Hepatocyte (in vitro differentiated cells): ENCODE measurements at regions not wholly inside any gene's neighbourhood (a gene's known extent, or its start where the extent isn't known, plus 50 kb on each side); places are given as distances from the start of the nearest gene placed in this dataset.

Experiments
- DNase-seq: peaks from one replicate; pipeline ENCODE4 v3.0.0-alpha.2; 2016; ENCODE audit warnings: low spot score
- H2AFZ ChIP-seq: fragments of 200-600 bp; sonication (generic); 2 replicates; pipeline ENCODE4 v1.6.0; 2016; ENCODE audit warnings: antibody characterized with exemption, mild to moderate bottlenecking
- H3K27ac ChIP-seq: fragments of 200-600 bp; sonication (generic); 2 replicates; pipeline ENCODE4 v1.5.1; 2016; ENCODE audit warnings: mild to moderate bottlenecking
- H3K27me3 ChIP-seq: fragments of 200-600 bp; sonication (generic); 2 replicates; pipeline ENCODE4 v1.6.1; 2016
- H3K36me3 ChIP-seq: fragments of 200-600 bp; sonication (generic); replicated peaks from 2 replicates; pipeline ENCODE4 v1.5.1; 2016; ENCODE audit warnings: low read depth; ENCODE audit not compliant: insufficient read depth
- H3K4me1 ChIP-seq: fragments of 200-600 bp; sonication (generic); 2 replicates; pipeline ENCODE4 v1.5.1; 2016; ENCODE audit warnings: mild to moderate bottlenecking, moderate library complexity; ENCODE audit not compliant: insufficient read depth
- H3K4me2 ChIP-seq: fragments of 200-600 bp; sonication (generic); 2 replicates; pipeline ENCODE4 v1.6.0; 2016
- H3K4me3 ChIP-seq: fragments of 200-600 bp; sonication (generic); 2 replicates; pipeline ENCODE4 v1.5.1; 2016; ENCODE audit warnings: mild to moderate bottlenecking
- H3K79me2 ChIP-seq: fragments of 200-600 bp; sonication (generic); 2 replicates; pipeline ENCODE4 v1.6.0; 2017; ENCODE audit warnings: mild to moderate bottlenecking
- H3K9me2 ChIP-seq: fragments of 200-600 bp; sonication (generic); replicated peaks from 2 replicates; pipeline ENCODE4 v1.6.0; 2017; ENCODE audit warnings: mild to moderate bottlenecking; ENCODE audit not compliant: insufficient read depth
- H3K9me3 ChIP-seq: fragments of 200-600 bp; sonication (generic); 2 replicates; pipeline ENCODE4 v1.5.1; 2016; ENCODE audit warnings: low read depth, mild to moderate bottlenecking
- H4K20me1 ChIP-seq: fragments of 200-600 bp; sonication (generic); 2 replicates; pipeline ENCODE4 v1.6.0; 2016; ENCODE audit warnings: mild to moderate bottlenecking; ENCODE audit not compliant: insufficient read depth, poor library complexity, severe bottlenecking
- CTCF ChIP-seq: fragments of 200-600 bp; sonication (generic); IDR thresholded peaks from 2 replicates; pipeline ENCODE4 v1.5.1; 2016; ENCODE audit warnings: antibody characterized with exemption, mild to moderate bottlenecking; ENCODE audit not compliant: poor library complexity
- EZH2 ChIP-seq: fragments of 200-600 bp; sonication (generic); IDR thresholded peaks from 2 replicates; pipeline ENCODE4 v1.6.1; 2016; ENCODE audit warnings: antibody characterized with exemption, mild to moderate bottlenecking, borderline replicate concordance
- EZH2phosphoT487 ChIP-seq: fragments of 200-600 bp; sonication (generic); IDR thresholded peaks from one replicate; pipeline ENCODE4 v1.6.1; 2018; ENCODE audit warnings: antibody characterized with exemption, mild to moderate bottlenecking, low read depth, moderate library complexity; ENCODE audit not compliant: unreplicated experiment, severe bottlenecking
- WGBS: methylation state at CpG from one replicate; pipeline ENCODE4 v1.1.6; 2016; ENCODE audit warnings: low lambda C conversion rate; ENCODE audit errors: missing lambda C conversion rate; 5-methylcytosine and 5-hydroxymethylcytosine counted together

DNA sequence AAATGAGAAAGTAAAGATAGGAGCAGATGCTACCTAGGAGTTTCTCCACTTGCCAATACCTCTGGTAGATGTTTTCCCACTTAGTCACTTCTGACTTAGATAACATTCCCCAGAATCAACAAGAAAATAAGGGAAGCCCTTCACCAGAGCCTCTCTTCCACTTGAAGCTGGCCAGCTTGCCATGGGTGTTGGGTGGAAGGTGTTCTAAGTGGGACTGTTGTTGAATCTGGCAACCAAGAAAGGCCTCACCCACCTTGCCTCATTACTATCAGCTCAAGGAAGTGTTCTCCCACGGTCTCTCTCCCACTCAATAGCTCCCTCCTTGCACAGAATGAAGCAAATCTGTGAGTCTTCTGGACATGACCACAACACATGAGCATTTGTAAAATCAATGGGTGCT is 100.4 kb upstream of the REG3A start:
- Histone ChIP-seq H3K36me3 (no peaks in the 10 kb centered on the region), H3K4me2 (no peak overlapping the region), H3K9me2 (no peaks in the 10 kb centered on the region), H3K9me3 (no peaks in the 10 kb centered on the region), H3K27ac (no peak overlapping the region), H3K4me1 (no peaks in the 10 kb centered on the region), H2AFZ (no peak overlapping the region), H4K20me1 (no peaks in the 10 kb centered on the region), H3K27me3 (no peaks in the 10 kb centered on the region), H3K79me2 (no peaks in the 10 kb centered on the region), H3K4me3 (no peak overlapping the region)
- WGBS = 72% methylated on average over 1 of the region's 1 CpG
- no peak for DNase-seq
- no peak for TF ChIP-seq EZH2phosphoT487
- TF ChIP-seq CTCF = no peak

DNA sequence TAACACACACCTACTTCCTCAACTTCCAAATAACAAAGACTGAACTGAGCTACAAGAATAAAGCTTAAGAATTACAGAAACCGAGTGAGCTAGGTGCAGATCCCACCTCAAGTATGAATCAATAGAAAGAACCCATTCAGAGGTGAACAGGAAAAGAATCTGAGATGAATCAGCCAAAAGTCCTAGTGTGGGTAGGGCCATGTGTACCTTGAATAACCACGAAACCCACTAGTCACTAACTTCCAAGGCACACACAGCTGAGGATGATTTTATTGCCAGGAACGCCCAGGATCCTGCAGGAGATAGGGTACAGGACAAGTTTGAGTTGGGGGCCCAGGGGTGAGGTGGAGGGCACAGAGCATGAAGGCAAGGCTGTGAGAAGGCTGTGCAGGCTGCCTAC is 99.7 kb upstream of the REG3A start:
- Histone ChIP-seq H2AFZ (no peak overlapping the region), H3K4me2 (no peak overlapping the region), H3K27me3 (no peaks in the 10 kb centered on the region), H3K4me1 (no peaks in the 10 kb centered on the region), H4K20me1 (no peaks in the 10 kb centered on the region), H3K9me3 (no peaks in the 10 kb centered on the region), H3K4me3 (no peak overlapping the region), H3K9me2 (no peaks in the 10 kb centered on the region), H3K36me3 (no peaks in the 10 kb centered on the region), H3K79me2 (no peaks in the 10 kb centered on the region), H3K27ac (no peak overlapping the region)
- no peak for DNase-seq
- WGBS = 79% methylated on average over 3 of the region's 3 CpGs
- TF ChIP-seq CTCF = no peak

DNA sequence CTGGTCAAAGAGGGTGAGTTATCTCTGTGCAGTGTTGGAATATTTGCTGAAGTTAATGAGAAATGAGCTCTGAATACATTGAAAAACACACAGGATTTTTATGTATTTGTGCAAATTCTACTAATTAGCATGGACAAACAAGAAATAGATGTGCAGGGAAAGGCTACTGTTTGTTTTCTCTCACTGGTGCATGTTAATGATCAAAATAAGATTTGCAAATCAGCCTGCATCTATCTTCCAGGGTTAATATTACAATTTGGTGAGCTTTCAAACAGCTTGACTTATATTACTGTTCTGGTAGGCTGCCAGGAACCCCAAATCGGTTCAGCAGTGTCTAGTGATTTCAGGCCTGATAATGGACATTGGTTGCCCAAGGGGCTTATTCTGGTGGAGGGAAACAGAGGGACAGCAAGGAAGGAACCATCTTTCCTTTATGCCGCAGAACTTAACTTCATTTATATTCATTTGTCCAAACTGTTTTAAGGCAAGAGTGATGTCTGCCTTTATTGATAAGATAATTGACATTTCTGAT is 93.8 kb upstream of the REG3A start:
- no peak overlapping the region for H2AFZ ChIP-seq
- no peak overlapping the region for H3K27ac ChIP-seq
- no peak for DNase-seq
- no peaks in the 10 kb centered on the region for H3K27me3 ChIP-seq
- WGBS = 83% methylated on average over 2 of the region's 2 CpGs
- H3K9me3 ChIP-seq = no peaks in the 10 kb centered on the region
- no peak overlapping the region for H3K4me2 ChIP-seq
- no peak overlapping the region for H3K4me3 ChIP-seq
- no peaks in the 10 kb centered on the region for H3K79me2 ChIP-seq
- no peaks in the 10 kb centered on the region for H3K36me3 ChIP-seq
- H4K20me1 ChIP-seq = no peaks in the 10 kb centered on the region
- no peaks in the 10 kb centered on the region for H3K9me2 ChIP-seq
- TF ChIP-seq EZH2 (no peak), CTCF (no peak), EZH2phosphoT487 (no peak)
- H3K4me1 ChIP-seq = no peaks in the 10 kb centered on the region

DNA sequence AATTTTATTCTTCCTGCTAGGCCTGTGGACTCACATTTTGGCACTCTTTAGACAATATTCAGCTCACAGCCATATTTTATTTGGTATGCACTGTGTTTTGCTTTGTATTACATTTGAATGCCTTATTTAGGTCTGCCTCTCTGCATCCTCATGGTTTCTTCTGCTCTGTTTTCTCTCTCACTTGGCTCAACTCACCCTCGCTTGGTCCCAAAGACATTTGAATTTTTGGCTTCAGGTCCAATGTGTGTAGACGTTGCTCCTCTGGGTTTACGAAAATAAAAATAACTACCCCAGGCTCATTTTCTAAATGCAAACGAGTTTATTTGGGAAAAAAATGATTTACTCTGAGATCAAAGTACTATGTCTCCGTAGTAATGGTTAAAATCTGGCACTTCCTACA is 91.1 kb upstream of the REG3A start:
- no peak overlapping the region for H2AFZ ChIP-seq
- WGBS = 89% methylated on average over 5 of the region's 5 CpGs

More for the DNA sequence above, 91.1 kb upstream of the REG3A start:
- Histone ChIP-seq H3K36me3 (no peaks in the 10 kb centered on the region), H4K20me1 (no peaks in the 10 kb centered on the region), H3K4me1 (no peaks in the 10 kb centered on the region), H3K9me3 (no peaks in the 10 kb centered on the region), H3K79me2 (no peaks in the 10 kb centered on the region), H3K27me3 (no peaks in the 10 kb centered on the region), H3K9me2 (no peaks in the 10 kb centered on the region), H3K27ac (no peak overlapping the region), H3K4me3 (no peak overlapping the region), H3K4me2 (no peak overlapping the region)
- no peak for TF ChIP-seq EZH2phosphoT487
- TF ChIP-seq CTCF = no peak
- TF ChIP-seq EZH2 = no peak
- no peak for DNase-seq
